Stimulated activated CD4-positive, alpha-beta T cell treated with anti-CD3 and anti-CD28 coated beads, Interleukin-4, amount 100 ng/mL, for 4 hours (primary cell): ENCODE measurements at regions not wholly inside any gene's neighbourhood (a gene's known extent, or its start where the extent isn't known, plus 50 kb on each side); places are given as distances from the start of the nearest gene placed in this dataset.
"Not testable (repeated sequence)": the region's sequence is repeated elsewhere in the genome, so short reads cannot be mapped to it uniquely, and the experiment has no call there.

Experiments
- DNase-seq, 2 experiments: peaks; one replicate each; pipeline ENCODE4 v3.0.0-alpha.2; 2020

- DNase-seq, result no peak
Measured at GRCh38 chr15:91625506-91625905, 228.0 kb upstream of the SLCO3A1 start.

- no peak for DNase-seq
Measured at GRCh38 chr15:91627473-91628278, 225.8 kb upstream of the SLCO3A1 start.

- DNase-seq, result no peak
Measured at GRCh38 chr15:91630090-91630489, 223.4 kb upstream of the SLCO3A1 start.

GRCh38 chr15:91632176-91632575 lies 221.3 kb upstream of the SLCO3A1 start:
- DNase-seq, result no peak

GRCh38 chr15:91632981-91633380 lies 220.5 kb upstream of the SLCO3A1 start:
- DNase-seq, result no peak

- no peak for DNase-seq
Measured at GRCh38 chr15:91634179-91634578, 219.3 kb upstream of the SLCO3A1 start.

GRCh38 chr15:91635080-91635479 lies 218.4 kb upstream of the SLCO3A1 start:
- no peak for DNase-seq

GRCh38 chr15:91635641-91636040 lies 217.9 kb upstream of the SLCO3A1 start:
- no peak for DNase-seq

- no peak for DNase-seq
Measured at GRCh38 chr15:91649016-91649415, 204.5 kb upstream of the SLCO3A1 start.

- DNase-seq, result no peak
Measured at GRCh38 chr15:91649831-91650321, 203.6 kb upstream of the SLCO3A1 start.

GRCh38 chr15:91651251-91651650 lies 202.3 kb upstream of the SLCO3A1 start:
- no peak for DNase-seq

- DNase-seq, result no peak
Measured at GRCh38 chr15:91652610-91653207, 200.8 kb upstream of the SLCO3A1 start.

- DNase-seq, result not testable (repeated sequence)
Measured at GRCh38 chr15:91655563-91656290, 197.8 kb upstream of the SLCO3A1 start.

GRCh38 chr15:91660174-91660649 lies 193.3 kb upstream of the SLCO3A1 start:
- DNase-seq, result no peak

- DNase-seq, result no peak
Measured at GRCh38 chr15:91664224-91664836, 189.2 kb upstream of the SLCO3A1 start.

- DNase-seq, result no peak
Measured at GRCh38 chr15:91665212-91665611, 188.3 kb upstream of the SLCO3A1 start.

- no peak for DNase-seq
Measured at GRCh38 chr15:91668370-91668769, 185.1 kb upstream of the SLCO3A1 start.

GRCh38 chr15:91670108-91670507 lies 183.4 kb upstream of the SLCO3A1 start:
- DNase-seq, result no peak

GRCh38 chr15:91678003-91678402 lies 175.5 kb upstream of the SLCO3A1 start:
- DNase-seq, result no peak

- DNase-seq, result no peak
Measured at GRCh38 chr15:91679447-91679846, 174.1 kb upstream of the SLCO3A1 start.

GRCh38 chr15:91685436-91685835 lies 168.1 kb upstream of the SLCO3A1 start:
- DNase-seq, result no peak

- no peak for DNase-seq
Measured at GRCh38 chr15:91688811-91689210, 164.7 kb upstream of the SLCO3A1 start.

- DNase-seq, result no peak
Measured at GRCh38 chr15:91689377-91689776, 164.1 kb upstream of the SLCO3A1 start.
